RKO (cell line): ENCODE measurements at regions not wholly inside any gene's neighbourhood (a gene's known extent, or its start where the extent isn't known, plus 50 kb on each side); places are given as distances from the start of the nearest gene placed in this dataset.

Experiments
- DNase-seq: peaks from one replicate; pipeline ENCODE4 v3.0.0-alpha.2; 2016; ENCODE audit warnings: low spot score

DNA sequence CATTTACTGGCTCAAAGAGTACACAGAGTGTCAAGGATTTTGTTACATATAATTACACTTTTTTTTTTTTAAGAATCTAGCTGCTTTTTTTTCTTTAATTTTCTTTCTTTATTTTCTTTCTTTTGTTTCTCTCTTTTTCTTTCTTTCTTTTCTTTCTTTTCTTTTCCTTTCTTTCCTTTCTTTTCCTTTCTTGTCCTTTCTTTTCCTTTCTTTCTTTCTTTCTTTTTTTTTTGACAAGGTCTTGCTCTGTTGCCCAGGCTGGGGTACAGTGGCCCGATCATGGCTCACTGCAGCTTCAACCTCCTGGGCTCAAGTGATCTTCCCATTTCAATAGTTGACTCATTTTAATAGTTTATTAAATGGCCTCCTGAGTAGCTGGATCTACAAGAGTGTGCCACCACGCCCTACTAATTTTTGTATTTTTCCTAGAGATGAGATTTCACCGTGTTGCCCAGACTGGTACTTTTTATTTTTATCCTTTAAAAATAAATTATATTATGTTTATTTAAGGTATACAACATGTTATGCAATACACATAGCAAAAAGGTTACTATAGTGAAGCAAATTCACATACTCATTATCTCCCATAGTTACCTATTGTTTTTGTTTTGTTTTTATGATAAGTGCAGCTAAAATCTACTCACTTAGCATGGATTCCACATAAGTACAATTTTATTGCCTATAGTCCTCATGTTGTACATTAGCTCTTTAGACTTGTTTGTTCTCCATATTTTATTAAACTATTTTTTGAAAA is 381.5 kb upstream of the KLF4 start:
- no peak for DNase-seq

GRCh38 chr9:107870221-107870620 is 380.7 kb upstream of the KLF4 start:
- DNase-seq, result no peak

DNA sequence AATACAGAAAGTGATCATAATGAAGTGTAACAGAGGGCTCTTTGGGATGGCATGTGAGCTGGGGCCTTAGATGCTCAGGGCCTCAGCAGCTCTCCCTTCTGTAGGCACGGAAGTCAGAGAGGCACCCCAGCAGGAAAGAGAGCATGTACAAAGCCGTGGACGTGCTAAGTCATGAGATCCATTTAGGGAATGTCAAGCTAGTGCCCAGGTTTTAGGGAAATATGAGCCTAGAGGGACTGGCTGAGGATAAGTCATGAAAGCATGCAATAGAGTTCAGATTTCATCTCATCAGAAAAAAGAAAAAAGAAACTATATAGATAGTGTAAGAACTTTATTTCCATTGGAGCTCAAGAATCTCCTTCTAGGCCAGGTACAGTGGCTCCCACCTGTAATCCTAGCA is 379.5 kb upstream of the KLF4 start:
- no peak for DNase-seq

GRCh38 chr9:107868186-107868585 is 378.6 kb upstream of the KLF4 start:
- DNase-seq, result no peak

- DNase-seq, result no peak
Measured at GRCh38 chr9:107867738-107868137, 378.2 kb upstream of the KLF4 start.

DNA sequence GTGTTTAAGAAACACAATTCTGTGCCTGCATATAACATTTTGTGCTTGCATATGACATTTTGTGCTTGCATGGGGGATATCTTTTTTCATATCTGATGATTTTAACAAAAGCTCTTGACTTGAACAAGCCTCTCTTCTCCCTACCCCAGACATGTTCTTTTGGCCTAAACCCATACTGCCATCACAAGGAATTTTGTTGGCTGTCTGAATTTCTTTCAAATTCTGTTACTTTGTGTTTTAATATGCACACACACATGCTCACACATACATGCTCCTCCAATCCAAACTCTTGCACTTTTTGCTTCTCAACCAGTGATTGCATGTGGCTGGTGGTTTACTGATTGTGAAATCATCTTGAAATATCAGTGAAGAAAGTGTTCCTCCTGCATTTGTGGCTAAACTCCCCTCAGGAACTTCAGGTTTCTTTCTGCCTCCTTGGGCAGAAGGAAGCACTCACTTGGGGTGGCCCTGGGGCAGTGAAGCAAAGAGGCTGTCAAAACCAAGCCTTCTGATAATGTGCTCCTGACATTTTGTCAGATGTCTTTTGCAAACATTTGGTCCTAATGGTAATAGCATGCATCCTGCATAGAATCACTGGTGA is 377.2 kb upstream of the KLF4 start:
- no peak for DNase-seq

- no peak for DNase-seq
Measured at GRCh38 chr9:107863396-107863795, 373.8 kb upstream of the KLF4 start.

- no peak for DNase-seq
Measured at GRCh38 chr9:107862881-107863280, 373.3 kb upstream of the KLF4 start.

- DNase-seq, result no peak
Measured at GRCh38 chr9:107862323-107862722, 372.8 kb upstream of the KLF4 start.

- no peak for DNase-seq
Measured at GRCh38 chr9:107861075-107861474, 371.5 kb upstream of the KLF4 start.

GRCh38 chr9:107858260-107858659 is 368.7 kb upstream of the KLF4 start:
- DNase-seq, result no peak

GRCh38 chr9:107856633-107857032 is 367.1 kb upstream of the KLF4 start:
- no peak for DNase-seq

DNA sequence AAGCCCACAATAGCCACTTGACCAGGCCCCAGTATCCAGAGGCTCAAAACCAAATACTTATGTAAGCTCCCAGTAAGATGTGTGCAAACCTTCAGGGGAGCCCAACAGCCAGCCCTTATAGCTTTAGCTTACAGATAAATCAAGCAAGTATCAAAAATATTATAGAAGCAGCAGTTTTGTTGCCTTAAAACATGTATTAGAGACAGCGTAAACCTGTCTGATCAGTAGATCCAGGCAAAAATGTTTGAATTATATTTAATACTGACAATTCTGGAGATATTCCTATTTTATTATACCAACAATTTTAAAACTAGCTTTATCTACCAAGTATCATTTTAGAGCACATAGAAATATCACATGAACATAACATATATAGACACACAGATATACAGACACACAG is 365.6 kb upstream of the KLF4 start:
- no peak for DNase-seq

DNA sequence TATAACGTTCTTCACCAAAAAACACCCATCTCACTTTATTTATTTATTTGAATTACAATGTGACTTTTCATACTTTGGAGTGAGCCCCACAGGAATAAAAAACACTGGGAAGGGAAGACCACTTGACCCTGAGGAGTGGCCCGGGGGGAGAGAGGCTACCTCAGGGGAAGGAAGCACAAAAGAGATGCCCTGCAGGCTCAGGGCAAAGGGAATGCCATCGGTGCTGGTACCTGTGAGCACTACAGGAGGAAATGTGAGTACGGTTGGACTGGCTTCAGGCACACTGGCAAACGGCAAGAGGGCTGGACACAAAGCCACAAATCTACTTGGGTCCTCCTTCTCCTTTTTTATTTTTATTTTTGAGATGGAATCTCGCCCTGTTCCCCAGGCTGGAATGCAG is 363.9 kb upstream of the KLF4 start:
- DNase-seq, result no peak

DNA sequence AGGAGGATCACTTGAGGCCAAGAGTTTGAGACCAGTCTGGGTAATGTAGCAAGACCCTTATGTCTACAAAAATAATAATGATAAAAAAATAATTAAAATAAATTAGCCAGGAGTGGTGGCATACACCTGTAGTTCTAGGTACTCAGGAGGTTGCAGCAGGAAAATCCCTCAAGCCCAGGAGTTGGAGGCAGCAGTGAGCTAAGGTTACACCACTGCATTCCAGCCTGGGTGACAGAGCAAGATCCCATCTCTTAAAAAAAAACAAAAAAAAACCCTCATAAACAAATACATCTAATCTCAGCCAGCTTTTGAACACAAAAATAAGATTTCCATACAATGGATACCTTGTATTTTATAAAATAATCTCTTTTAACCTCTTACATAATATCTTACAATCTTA is 363.3 kb upstream of the KLF4 start:
- no peak for DNase-seq

GRCh38 chr9:107850653-107851052 is 361.1 kb upstream of the KLF4 start:
- no peak for DNase-seq

DNA sequence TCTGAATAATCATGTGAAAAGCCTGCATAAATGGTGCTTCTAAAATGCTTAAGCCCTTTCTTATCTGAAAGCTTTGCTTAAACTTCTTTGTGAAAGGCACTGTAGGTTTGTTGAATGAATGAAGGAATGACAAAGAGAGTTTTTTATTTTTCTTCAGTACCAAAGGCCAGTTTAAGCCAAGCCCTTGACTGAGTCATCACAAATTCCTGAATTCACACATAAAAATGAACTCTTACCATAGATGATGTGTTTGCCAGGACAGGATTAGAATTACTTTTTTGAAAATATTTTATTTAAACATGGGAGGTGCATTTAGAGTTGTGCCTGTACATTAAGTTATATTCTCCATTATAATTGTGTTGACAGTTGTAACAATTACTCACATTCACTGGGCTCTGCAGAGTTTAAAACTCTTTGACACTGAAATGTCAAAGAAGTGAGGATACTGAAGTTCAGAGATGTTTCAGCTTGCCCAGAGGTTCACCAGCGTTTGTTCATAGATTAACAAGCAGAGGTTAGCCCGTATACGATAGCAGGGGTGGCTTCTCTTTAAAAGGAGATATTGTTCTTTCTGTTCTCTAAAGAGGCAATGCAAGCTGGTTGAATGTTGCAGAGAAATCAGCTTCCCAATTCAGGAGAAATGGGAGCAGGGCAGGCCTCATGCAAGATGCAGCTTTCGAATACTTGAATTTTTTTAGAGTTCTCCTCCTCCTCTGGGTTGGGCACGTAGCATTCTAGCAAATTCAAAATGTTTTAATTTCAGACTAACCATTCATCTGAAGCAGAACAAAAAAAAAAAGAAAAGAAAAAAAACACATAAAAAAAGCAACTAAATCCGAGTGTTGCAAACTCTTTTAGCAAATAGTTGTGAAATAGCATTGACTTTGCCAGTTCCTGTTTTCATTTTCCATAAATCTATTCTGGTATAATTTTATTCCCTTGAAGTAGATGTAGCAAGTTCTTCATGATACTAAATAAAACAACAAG is 358.7 kb upstream of the KLF4 start:
- no peak for DNase-seq

- no peak for DNase-seq
Measured at GRCh38 chr9:107842530-107842929, 353.0 kb upstream of the KLF4 start.

GRCh38 chr9:107841076-107841475 is 351.5 kb upstream of the KLF4 start:
- no peak for DNase-seq

GRCh38 chr9:107839371-107839770 is 349.8 kb upstream of the KLF4 start:
- DNase-seq, result no peak

DNA sequence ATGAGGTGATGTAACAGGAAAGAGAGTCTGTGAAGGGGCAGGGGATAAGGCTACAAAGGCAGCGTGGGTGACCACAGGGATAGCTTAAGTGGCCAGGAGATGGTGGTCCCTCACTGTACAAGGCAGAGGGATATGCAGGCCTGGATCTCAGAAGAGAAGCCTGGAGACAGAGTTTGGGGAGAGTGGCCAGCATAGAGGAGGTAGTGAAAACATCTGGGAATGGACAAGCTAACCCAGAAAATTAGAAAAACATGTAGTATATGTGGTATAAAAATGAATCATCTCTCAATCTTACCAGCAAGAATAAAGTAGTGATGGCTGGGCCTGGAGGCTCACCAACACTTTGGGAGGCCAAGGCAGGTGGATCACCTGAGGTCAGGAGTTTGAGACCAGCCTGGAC is 349.2 kb upstream of the KLF4 start:
- DNase-seq, result no peak

DNA sequence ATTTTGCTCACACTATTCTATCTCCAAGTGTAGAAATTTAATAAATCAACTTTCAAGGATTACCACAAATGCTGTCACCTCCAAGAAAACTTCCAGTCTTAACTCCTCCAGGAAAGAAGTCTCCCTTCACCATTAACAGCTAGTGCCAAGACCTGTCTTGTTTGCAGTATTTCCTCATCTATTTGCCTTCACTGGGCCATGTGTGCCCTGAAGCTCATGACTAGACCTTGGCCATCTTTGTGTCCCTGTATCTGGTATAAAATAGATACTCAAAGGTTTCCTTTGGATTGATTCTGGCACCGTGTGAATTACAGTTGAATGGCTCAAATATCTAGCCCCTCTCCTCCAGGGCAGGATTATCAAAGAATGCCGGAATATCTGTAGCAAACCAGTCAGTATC is 346.7 kb upstream of the KLF4 start:
- DNase-seq, result no peak

GRCh38 chr9:107833295-107833694 is 343.7 kb upstream of the KLF4 start:
- no peak for DNase-seq
